Liver (tissue), 8 donors: ENCODE measurements at regions not wholly inside any gene's neighbourhood (a gene's known extent, or its start where the extent isn't known, plus 50 kb on each side); places are given as distances from the start of the nearest gene placed in this dataset.

Experiments used
- DNase-seq: peaks from one replicate; pipeline ENCODE4 v3.0.0-alpha.2; 2017; ENCODE audit warnings: low spot score
- H3K27ac ChIP-seq, 2 donors: one replicate each; pipeline ENCODE4 v1.7.0; 2013; ENCODE audit warnings: inconsistent platforms in 2 of 2, low read length in 2 of 2, control low read depth in 1 of 2, low read depth in 1 of 2, mild to moderate bottlenecking in 1 of 2
- H3K27me3 ChIP-seq, 4 donors: one replicate each; pipeline versions ENCODE4 v1.6.1 to v1.7.0; 2013; ENCODE audit warnings: low read length in 3 of 4, inconsistent platforms in 1 of 4, mild to moderate bottlenecking in 1 of 4, moderate library complexity in 1 of 4; ENCODE audit not compliant: control insufficient read depth in 4 of 4, insufficient read depth in 4 of 4
- H3K36me3 ChIP-seq, 4 donors: one replicate each; pipeline versions ENCODE4 v1.6.1 to v1.7.0; 2013; ENCODE audit warnings: low read length in 3 of 4, mild to moderate bottlenecking in 3 of 4, low read depth in 1 of 4, moderate library complexity in 1 of 4; ENCODE audit not compliant: control insufficient read depth in 4 of 4, insufficient read depth in 3 of 4
- H3K4me1 ChIP-seq, 4 donors: one replicate each; pipeline versions ENCODE4 v1.6.1 to v1.7.0; 2013; ENCODE audit warnings: low read length in 3 of 4, mild to moderate bottlenecking in 3 of 4, moderate library complexity in 1 of 4; ENCODE audit not compliant: control insufficient read depth in 4 of 4, insufficient read depth in 4 of 4
- H3K4me3 ChIP-seq, 3 donors: one replicate each; pipeline versions ENCODE4 v1.6.1 to v1.7.0; 2013; ENCODE audit warnings: low read length in 3 of 3, control low read depth in 1 of 3, low read depth in 1 of 3, mild to moderate bottlenecking in 1 of 3
- H3K9ac ChIP-seq, 2 donors: one replicate each; pipeline ENCODE4 v1.7.0; 2013; ENCODE audit warnings: low read length in 2 of 2, mild to moderate bottlenecking in 2 of 2, moderate library complexity in 2 of 2, control low read depth in 1 of 2, low read depth in 1 of 2
- H3K9me3 ChIP-seq, 4 donors: one replicate each; pipeline versions ENCODE4 v1.6.1 to v1.7.0; 2013; ENCODE audit warnings: low read length in 3 of 4; ENCODE audit not compliant: control insufficient read depth in 4 of 4
- EGR1 ChIP-seq, 2 donors: IDR thresholded peaks; 2 replicates each; pipeline ENCODE4 v1.6.1; 2016 to 2018; ENCODE audit warnings: antibody characterized with exemption in 2 of 2, low read depth in 2 of 2
- FOXA1 ChIP-seq: IDR thresholded peaks from 2 replicates; pipeline ENCODE4 v1.6.1; 2016; ENCODE audit warnings: antibody characterized with exemption
- FOXA2 ChIP-seq: IDR thresholded peaks from 2 replicates; pipeline ENCODE4 v1.6.1; 2016; ENCODE audit warnings: antibody characterized with exemption
- GABPA ChIP-seq, 2 donors: IDR thresholded peaks in 1 of 2; conservative IDR thresholded peaks in 1 of 2; 2 replicates each; pipeline ENCODE4 v1.6.1; 2016; ENCODE audit warnings: antibody characterized with exemption in 2 of 2, mild to moderate bottlenecking in 1 of 2, moderate library complexity in 1 of 2
- HNF4A ChIP-seq, 2 donors: conservative IDR thresholded peaks; 2 replicates each; pipeline ENCODE4 v1.6.1; 2016; ENCODE audit warnings: antibody characterized with exemption in 2 of 2, mild to moderate bottlenecking in 2 of 2
- HNF4G ChIP-seq: IDR thresholded peaks from 2 replicates; pipeline ENCODE4 v1.6.1; 2016; ENCODE audit warnings: antibody characterized with exemption
- JUND ChIP-seq, 2 donors: IDR thresholded peaks; 2 replicates each; pipeline ENCODE4 v1.6.1; 2016; ENCODE audit warnings: antibody characterized with exemption in 2 of 2
- NR2F2 ChIP-seq: IDR thresholded peaks from 2 replicates; pipeline ENCODE4 v1.6.1; 2016; ENCODE audit warnings: antibody characterized with exemption
- RAD21 ChIP-seq, 2 donors: IDR thresholded peaks; 2 replicates each; pipeline ENCODE4 v1.6.1; 2016; ENCODE audit warnings: antibody characterized with exemption in 2 of 2, mild to moderate bottlenecking in 2 of 2
- RXRA ChIP-seq, 2 donors: IDR thresholded peaks; 2 replicates each; pipeline ENCODE4 v1.6.1; 2017 to 2018; ENCODE audit warnings: antibody characterized with exemption in 2 of 2, mild to moderate bottlenecking in 1 of 2
- SP1 ChIP-seq: IDR thresholded peaks from 2 replicates; pipeline ENCODE4 v1.6.1; 2018; ENCODE audit warnings: antibody characterized with exemption, mild to moderate bottlenecking
- TAF1 ChIP-seq: conservative IDR thresholded peaks from 2 replicates; pipeline ENCODE4 v1.6.1; 2016; ENCODE audit warnings: antibody characterized with exemption, mild to moderate bottlenecking
- YY1 ChIP-seq: IDR thresholded peaks from 2 replicates; pipeline ENCODE4 v1.6.1; 2016; ENCODE audit warnings: antibody characterized with exemption, mild to moderate bottlenecking
- WGBS: extraction: QIAGEN DNeasy Blood & Tissue Kit; methylation state at CpG from one replicate; pipeline ENCODE4 v1.1.7; 2013; 5-methylcytosine and 5-hydroxymethylcytosine counted together
- TF ChIP-seq, protein P1 (sequence below): IDR thresholded peaks from 2 replicates; pipeline ENCODE4 v1.6.1; 2016; ENCODE audit warnings: antibody characterized with exemption
- TF ChIP-seq, protein P2 (sequence below): IDR thresholded peaks from 2 replicates; pipeline ENCODE4 v1.6.1; 2016; ENCODE audit warnings: antibody characterized with exemption
- TF ChIP-seq, protein P3 (sequence below): fragments of 150-350 bp; IDR thresholded peaks from 2 replicates; pipeline ENCODE4 v1.5.1; 2017; ENCODE audit warnings: improper control_type of control experiment, low read depth, low read length; ENCODE audit not compliant: missing input control
- TF ChIP-seq, protein P4 (sequence below): IDR thresholded peaks from 2 replicates; pipeline ENCODE4 v1.6.1; 2016; ENCODE audit warnings: antibody characterized with exemption, mild to moderate bottlenecking
- TF ChIP-seq, protein P5 (sequence below): IDR thresholded peaks from 2 replicates; pipeline ENCODE4 v1.6.1; 2016; ENCODE audit warnings: antibody characterized with exemption
- donor health status: healthy.
- donor health status: healthy.
- donor health status: healthy.
- donor health status: healthy.
- donor health status: healthy.

DNA sequence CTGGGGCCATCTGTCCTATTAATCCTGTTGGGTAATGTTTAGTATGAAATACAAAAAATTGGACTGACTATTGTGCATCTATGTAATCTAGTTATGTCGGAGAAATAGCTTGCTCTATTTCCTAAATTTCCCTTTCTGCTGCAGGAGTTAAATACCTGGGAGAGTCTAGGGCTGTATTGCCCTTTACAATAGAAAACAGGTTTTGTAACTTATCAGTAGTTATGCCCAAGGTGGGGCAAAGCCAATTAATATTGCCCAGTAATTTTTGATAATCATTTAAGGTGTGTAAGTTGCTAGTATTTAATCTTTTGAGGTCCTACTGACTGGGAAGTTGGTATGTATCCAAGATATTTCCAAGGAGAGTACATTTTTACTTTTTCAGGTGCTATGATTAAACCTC lies 838.1 kb downstream of the DACH1 start:
- Histone ChIP-seq H3K27me3 (no peaks in the 10 kb centered on the region), H3K9me3 (peaks cover 0 to 7% (median 1%) of the 10 kb centered on the region in 4 donors), H3K36me3 (no peaks in the 10 kb centered on the region), H3K27ac (no peak overlapping the region), H3K4me1 (no peaks in the 10 kb centered on the region), H3K4me3 (no peak overlapping the region), H3K9ac (no peak overlapping the region)
- no peak for DNase-seq
- TF ChIP-seq RAD21 (IDR thresholded peaks at IDR 0.05) (no peak), TAF1 (no peak), YY1 (no peak), SP1 (no peak), RXRA (IDR thresholded peaks at IDR 0.05) (no peak), GABPA (IDR thresholded peaks at IDR 0.05 in 1 of 2, conservative IDR thresholded peaks at IDR 0.05 in 1 of 2) (no peak)
- WGBS: 99% methylated on average over 1 of the region's 1 CpG

DNA sequence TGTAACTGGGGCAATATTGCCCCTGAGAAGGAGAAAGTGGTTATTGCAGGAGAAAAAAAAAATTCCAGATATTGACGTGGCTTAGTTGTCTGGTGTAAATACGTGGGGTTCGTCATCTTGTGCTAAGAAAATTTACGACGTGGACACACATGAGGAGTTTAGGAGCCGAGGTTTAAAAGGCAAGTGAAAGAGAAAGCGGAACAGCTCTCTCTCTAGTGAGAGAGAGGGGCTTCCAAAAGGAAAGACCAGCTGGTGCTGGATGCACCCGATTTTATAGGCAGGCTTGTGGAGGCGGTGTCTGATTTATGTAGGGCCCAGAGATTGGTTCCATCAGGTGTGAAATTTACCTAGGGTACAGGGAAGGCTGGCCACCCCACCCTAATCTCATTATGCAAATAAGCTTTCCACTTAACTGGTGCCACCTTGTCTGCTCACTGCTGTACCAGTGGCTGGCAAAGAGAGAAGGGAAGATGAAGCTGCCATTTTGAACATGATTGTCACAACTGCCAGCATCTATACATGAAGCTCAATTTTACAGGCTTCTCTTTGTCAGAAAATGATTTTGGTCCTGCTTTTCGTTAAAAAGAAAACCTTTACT lies 845.1 kb downstream of the DACH1 start:
- 81% methylated on average over 10 of the region's 10 CpGs for WGBS
- no peaks in the 10 kb centered on the region for H3K4me1 ChIP-seq
- H3K36me3 ChIP-seq: no peaks in the 10 kb centered on the region
- no peak overlapping the region for H3K27ac ChIP-seq
- H3K4me3 ChIP-seq: no peak overlapping the region
- H3K9ac ChIP-seq: no peak overlapping the region
- no peak for DNase-seq
- no peaks in the 10 kb centered on the region for H3K27me3 ChIP-seq
- peaks cover 0 to 4% (median 0%) of the 10 kb centered on the region in 4 donors for H3K9me3 ChIP-seq
- no peak for TF ChIP-seq EGR1 (IDR thresholded peaks at IDR 0.05; ENCODE audit: low read depth in 2 of 2)
- TF ChIP-seq, protein P1, sequence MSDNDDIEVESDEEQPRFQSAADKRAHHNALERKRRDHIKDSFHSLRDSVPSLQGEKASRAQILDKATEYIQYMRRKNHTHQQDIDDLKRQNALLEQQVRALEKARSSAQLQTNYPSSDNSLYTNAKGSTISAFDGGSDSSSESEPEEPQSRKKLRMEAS: no peak
- TF ChIP-seq, protein P2, sequence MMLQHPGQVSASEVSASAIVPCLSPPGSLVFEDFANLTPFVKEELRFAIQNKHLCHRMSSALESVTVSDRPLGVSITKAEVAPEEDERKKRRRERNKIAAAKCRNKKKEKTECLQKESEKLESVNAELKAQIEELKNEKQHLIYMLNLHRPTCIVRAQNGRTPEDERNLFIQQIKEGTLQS: no peak

DNA sequence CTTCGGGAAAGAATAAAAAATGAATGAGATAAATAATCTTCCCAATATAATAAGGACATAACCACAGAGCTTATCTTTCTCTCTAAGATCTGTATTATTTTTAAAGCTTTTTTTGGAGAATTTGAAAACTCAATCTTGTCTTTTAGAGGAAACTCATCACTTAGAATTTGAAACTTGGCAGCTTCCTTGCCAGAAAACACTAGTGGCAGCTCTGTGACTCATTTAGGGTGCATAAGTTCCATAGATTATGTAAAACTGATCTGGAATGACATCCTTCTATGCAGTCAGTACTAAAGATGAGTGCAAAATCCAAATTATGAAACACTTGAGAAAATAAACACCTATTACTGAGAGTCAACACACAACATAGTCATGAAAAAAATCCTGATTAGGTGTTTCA lies 848.0 kb downstream of the DACH1 start:
- no peaks in the 10 kb centered on the region for H3K9me3 ChIP-seq
- H3K9ac ChIP-seq: no peak overlapping the region
- no peak for DNase-seq
- 37% methylated on average over 1 of the region's 1 CpG for WGBS
- no peaks in the 10 kb centered on the region for H3K4me1 ChIP-seq
- no peak overlapping the region for H3K4me3 ChIP-seq
- no peak overlapping the region for H3K27ac ChIP-seq
- TF ChIP-seq, protein P2: no peak
- TF ChIP-seq, protein P1: no peak
- TF ChIP-seq, protein P3, sequence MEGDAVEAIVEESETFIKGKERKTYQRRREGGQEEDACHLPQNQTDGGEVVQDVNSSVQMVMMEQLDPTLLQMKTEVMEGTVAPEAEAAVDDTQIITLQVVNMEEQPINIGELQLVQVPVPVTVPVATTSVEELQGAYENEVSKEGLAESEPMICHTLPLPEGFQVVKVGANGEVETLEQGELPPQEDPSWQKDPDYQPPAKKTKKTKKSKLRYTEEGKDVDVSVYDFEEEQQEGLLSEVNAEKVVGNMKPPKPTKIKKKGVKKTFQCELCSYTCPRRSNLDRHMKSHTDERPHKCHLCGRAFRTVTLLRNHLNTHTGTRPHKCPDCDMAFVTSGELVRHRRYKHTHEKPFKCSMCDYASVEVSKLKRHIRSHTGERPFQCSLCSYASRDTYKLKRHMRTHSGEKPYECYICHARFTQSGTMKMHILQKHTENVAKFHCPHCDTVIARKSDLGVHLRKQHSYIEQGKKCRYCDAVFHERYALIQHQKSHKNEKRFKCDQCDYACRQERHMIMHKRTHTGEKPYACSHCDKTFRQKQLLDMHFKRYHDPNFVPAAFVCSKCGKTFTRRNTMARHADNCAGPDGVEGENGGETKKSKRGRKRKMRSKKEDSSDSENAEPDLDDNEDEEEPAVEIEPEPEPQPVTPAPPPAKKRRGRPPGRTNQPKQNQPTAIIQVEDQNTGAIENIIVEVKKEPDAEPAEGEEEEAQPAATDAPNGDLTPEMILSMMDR: no peak
- TF ChIP-seq, protein P4, sequence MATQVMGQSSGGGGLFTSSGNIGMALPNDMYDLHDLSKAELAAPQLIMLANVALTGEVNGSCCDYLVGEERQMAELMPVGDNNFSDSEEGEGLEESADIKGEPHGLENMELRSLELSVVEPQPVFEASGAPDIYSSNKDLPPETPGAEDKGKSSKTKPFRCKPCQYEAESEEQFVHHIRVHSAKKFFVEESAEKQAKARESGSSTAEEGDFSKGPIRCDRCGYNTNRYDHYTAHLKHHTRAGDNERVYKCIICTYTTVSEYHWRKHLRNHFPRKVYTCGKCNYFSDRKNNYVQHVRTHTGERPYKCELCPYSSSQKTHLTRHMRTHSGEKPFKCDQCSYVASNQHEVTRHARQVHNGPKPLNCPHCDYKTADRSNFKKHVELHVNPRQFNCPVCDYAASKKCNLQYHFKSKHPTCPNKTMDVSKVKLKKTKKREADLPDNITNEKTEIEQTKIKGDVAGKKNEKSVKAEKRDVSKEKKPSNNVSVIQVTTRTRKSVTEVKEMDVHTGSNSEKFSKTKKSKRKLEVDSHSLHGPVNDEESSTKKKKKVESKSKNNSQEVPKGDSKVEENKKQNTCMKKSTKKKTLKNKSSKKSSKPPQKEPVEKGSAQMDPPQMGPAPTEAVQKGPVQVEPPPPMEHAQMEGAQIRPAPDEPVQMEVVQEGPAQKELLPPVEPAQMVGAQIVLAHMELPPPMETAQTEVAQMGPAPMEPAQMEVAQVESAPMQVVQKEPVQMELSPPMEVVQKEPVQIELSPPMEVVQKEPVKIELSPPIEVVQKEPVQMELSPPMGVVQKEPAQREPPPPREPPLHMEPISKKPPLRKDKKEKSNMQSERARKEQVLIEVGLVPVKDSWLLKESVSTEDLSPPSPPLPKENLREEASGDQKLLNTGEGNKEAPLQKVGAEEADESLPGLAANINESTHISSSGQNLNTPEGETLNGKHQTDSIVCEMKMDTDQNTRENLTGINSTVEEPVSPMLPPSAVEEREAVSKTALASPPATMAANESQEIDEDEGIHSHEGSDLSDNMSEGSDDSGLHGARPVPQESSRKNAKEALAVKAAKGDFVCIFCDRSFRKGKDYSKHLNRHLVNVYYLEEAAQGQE: no peak
- TF ChIP-seq, protein P5, sequence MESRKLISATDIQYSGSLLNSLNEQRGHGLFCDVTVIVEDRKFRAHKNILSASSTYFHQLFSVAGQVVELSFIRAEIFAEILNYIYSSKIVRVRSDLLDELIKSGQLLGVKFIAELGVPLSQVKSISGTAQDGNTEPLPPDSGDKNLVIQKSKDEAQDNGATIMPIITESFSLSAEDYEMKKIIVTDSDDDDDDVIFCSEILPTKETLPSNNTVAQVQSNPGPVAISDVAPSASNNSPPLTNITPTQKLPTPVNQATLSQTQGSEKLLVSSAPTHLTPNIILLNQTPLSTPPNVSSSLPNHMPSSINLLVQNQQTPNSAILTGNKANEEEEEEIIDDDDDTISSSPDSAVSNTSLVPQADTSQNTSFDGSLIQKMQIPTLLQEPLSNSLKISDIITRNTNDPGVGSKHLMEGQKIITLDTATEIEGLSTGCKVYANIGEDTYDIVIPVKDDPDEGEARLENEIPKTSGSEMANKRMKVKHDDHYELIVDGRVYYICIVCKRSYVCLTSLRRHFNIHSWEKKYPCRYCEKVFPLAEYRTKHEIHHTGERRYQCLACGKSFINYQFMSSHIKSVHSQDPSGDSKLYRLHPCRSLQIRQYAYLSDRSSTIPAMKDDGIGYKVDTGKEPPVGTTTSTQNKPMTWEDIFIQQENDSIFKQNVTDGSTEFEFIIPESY: no peak
- TF ChIP-seq TAF1: no peak
- no peak for TF ChIP-seq YY1
- TF ChIP-seq GABPA (IDR thresholded peaks at IDR 0.05 in 1 of 2, conservative IDR thresholded peaks at IDR 0.05 in 1 of 2): no peak
- no peak for TF ChIP-seq JUND (IDR thresholded peaks at IDR 0.05)
- no peak for TF ChIP-seq SP1
- no peak for TF ChIP-seq NR2F2
- no peak for TF ChIP-seq FOXA1
- TF ChIP-seq FOXA2: no peak
- no peak for TF ChIP-seq HNF4G
- TF ChIP-seq RXRA (IDR thresholded peaks at IDR 0.05): no peak
- TF ChIP-seq EGR1 (IDR thresholded peaks at IDR 0.05; ENCODE audit: low read depth in 2 of 2): no peak
- TF ChIP-seq HNF4A (conservative IDR thresholded peaks at IDR 0.05): no peak
- TF ChIP-seq RAD21 (IDR thresholded peaks at IDR 0.05): no peak
- H3K27me3 ChIP-seq: no peaks in the 10 kb centered on the region
- H3K36me3 ChIP-seq: no peaks in the 10 kb centered on the region
